GM12891 (cell line): ENCODE measurements at regions not wholly inside any gene's neighbourhood (a gene's known extent, or its start where the extent isn't known, plus 50 kb on each side); places are given as distances from the start of the nearest gene placed in this dataset.

ENCODE experiments used
- DNase-seq: peaks from one replicate; pipeline ENCODE4 v3.0.0; 2011; ENCODE audit warnings: low spot score; ENCODE audit not compliant: insufficient read length
- FAIRE-seq: peaks from 2 replicates; lab custom pipeline; 2011; peaks lifted over from hg19 to GRCh38; lab: Jason Lieb, UNC
- PAX5 ChIP-seq: IDR thresholded peaks from 2 replicates; pipeline ENCODE4 v1.6.1; 2011; ENCODE audit warnings: low read length, moderate library complexity, mild to moderate bottlenecking; ENCODE audit not compliant: insufficient read depth, severe bottlenecking
- POLR2A ChIP-seq: IDR thresholded peaks from 2 replicates; pipeline ENCODE4 v1.6.1; 2011; ENCODE audit warnings: low read depth, low read length, control low read depth
- POLR2AphosphoS5 ChIP-seq: IDR thresholded peaks from 2 replicates; pipeline ENCODE4 v1.6.1; 2011; ENCODE audit warnings: low read depth, low read length, control low read depth
- POU2F2 ChIP-seq: IDR thresholded peaks from 2 replicates; pipeline ENCODE4 v1.6.1; 2011; ENCODE audit warnings: low read depth, mild to moderate bottlenecking, control low read depth, low read length, moderate library complexity
- SPI1 ChIP-seq: IDR thresholded peaks from 2 replicates; pipeline ENCODE4 v1.6.1; 2011; ENCODE audit warnings: low read depth, low read length, control low read depth
- TAF1 ChIP-seq: IDR thresholded peaks from 2 replicates; pipeline ENCODE4 v1.6.1; 2011; ENCODE audit warnings: low read depth, low read length, control low read depth

DNA sequence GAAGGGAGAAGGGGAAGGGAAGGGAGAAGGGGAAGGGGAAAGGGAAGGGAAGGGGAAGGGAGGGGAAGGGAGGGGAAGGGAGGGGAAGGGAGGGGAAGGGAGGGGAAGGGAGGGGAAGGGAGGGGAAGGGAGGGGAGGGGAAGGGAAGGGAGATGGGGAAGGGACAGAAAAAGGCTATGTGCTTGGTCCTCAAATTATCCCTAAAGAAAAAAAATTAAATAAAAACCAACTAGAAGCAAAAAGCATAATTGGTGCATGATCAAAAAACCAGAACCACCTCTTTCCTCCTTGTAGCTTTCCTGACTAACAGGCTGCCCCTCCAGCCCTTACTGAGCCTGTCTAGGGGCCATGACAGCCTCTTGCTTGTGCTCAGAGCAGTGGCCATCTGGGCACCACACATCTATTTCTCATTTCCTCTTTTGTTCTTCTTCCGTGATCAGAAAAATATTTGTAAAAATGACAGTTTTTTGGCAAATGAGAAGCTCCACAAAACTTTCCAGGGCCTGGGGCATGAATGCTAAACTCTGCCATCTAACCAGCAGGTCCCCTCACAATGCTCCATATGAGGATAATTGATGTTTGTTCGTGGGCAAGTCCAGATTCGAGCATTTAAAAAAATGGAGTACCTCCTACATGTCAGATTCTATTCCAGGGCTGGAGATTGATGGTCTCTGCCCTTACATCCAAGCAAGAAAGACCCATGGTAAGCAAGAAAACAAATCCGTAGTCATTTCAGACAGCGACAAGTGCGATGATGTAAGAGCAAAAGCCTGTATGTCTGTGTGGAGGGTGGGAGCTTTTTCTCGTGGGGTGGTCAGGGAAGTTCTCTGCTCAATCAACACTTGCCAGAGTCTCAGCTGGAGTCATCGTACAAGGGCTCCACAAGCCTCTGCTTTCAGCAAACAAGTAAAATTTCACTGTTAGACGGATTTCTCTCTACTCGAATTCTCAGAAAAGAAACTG is 320.9 kb downstream of the WDR11 start:
- no peak for FAIRE-seq
- no peak for DNase-seq
- TF ChIP-seq PAX5 (no peak), TAF1 (no peak), POLR2AphosphoS5 (no peak), POU2F2 (no peak), SPI1 (peak; percentile 57), POLR2A (no peak)

DNA sequence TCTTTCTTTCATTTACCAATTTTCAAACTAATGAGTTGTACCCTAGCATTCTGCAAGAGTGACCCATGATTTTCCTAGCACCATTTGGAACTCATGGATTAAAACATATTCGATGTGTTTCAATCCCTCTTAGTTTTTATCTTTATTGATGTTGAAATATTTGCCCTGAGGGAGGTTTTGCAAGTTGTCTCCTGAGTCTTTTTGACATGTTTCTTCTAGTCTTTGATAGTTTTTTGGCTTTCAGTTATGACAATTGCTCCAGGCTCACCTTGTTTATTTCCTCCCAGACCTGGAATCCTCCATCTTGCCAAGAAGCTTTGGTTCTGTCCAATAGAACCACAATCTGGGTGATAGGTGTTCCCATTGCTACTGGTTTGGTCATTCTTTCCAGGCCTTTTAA is 327.8 kb downstream of the WDR11 start:
- no peak for DNase-seq
- TF ChIP-seq POLR2A (no peak), TAF1 (no peak), PAX5 (no peak), POLR2AphosphoS5 (no peak), POU2F2 (no peak), SPI1 (no peak)
- FAIRE-seq, result no peak

DNA sequence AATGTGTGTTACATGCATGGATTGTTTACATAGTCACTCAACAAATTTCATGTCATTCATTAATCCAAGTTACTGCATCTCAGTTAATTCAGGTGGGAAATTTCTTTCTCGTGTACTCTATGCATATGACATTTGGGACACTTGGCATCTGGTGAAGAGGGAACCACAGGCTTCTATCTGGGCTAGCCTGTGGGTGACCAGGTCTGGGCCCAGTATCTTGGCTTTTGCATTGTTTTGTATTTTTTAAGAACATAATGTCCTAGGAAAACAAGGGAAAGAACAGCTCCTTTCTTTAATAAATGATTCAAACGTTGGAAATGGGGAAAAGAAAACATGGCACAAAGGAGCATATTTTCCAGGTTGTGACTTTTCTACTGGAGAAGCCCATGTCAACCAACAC is 331.1 kb downstream of the WDR11 start:
- no peak for TF ChIP-seq SPI1
- no peak for TF ChIP-seq POLR2A
- no peak for TF ChIP-seq POU2F2
- no peak for TF ChIP-seq PAX5
- no peak for TF ChIP-seq TAF1
- no peak for TF ChIP-seq POLR2AphosphoS5
- FAIRE-seq (no peak), DNase-seq (no peak)

DNA sequence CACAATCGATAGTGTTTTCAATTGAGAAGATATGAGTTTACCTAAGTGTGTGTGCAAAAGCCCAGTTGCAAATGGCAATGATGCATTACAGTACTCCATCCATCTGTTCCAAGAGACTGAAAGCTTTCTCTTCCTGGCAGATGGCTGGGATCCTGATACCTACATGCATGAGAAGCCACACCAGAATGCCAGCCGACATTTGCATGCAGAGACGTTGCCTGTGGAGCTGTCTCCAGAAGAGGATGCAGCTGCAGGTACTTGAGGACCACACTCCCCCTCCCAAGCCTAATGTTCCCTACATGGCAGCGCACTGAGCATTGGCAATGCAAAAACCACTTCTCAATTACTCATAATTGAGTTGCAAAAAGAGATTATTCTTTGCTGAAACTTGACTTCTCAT is 332.1 kb downstream of the WDR11 start:
- TF ChIP-seq SPI1, result no peak
- no peak for TF ChIP-seq POU2F2
- no peak for TF ChIP-seq POLR2AphosphoS5
- TF ChIP-seq PAX5, result no peak
- TF ChIP-seq TAF1, result no peak
- no peak for TF ChIP-seq POLR2A
- DNase-seq (no peak), FAIRE-seq (no peak)

DNA sequence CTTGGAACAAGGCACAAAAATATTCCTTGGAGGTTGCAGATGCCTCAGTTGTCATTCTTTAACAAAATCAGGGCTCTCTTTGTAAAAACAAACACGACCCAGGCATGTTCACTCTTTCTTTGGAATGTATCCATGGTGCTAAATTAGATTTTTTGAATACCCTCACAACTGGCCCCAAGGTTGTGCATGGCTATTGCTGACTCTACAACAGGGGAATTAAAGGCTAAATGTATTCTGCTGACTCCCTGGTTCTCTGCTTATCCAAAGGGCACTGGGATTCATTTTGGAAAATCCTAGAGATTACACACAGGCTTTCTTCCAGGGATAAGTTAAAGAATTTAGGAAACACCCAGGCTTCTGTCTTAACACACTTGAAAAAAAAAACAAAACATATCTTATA is 332.5 kb downstream of the WDR11 start:
- no peak for DNase-seq

DNA sequence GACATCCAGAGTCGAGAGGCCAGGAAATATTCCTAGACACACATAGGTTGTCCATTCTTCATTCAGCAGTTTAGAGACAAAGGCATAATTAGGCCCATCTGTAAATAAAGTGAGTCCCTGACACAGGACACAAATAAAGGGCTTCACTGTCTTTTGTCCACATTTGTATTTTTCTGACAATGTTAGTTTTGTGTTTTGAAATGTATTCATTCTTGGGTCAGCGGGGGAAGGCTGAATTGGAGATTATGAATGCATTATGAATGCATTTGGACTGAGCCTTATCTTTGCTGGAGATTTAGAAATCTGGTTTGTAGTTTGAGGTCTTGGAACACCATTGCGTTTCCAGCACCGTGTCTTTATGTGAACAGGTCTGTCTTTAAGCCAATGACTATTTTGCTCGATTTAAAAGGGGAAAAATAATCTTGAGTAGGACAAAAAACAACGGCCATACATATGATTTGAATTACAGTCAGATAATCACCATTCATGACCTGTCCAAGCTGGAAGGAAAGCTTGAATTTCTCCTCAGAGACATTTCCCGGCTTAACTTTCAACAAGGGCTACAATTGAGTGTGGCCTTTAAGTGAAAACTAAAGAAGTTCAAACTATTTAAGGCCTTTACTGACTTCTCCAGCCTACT is 334.8 kb downstream of the WDR11 start:
- DNase-seq (no peak), FAIRE-seq (no peak)
- TF ChIP-seq POU2F2 (no peak), TAF1 (no peak), POLR2AphosphoS5 (no peak), SPI1 (no peak), POLR2A (no peak), PAX5 (no peak)

More for the DNA sequence above, 332.5 kb downstream of the WDR11 start:
- no peak for FAIRE-seq
- TF ChIP-seq POLR2A, result no peak
- no peak for TF ChIP-seq PAX5
- TF ChIP-seq TAF1, result no peak
- no peak for TF ChIP-seq SPI1
- TF ChIP-seq POLR2AphosphoS5, result no peak
- TF ChIP-seq POU2F2, result no peak

DNA sequence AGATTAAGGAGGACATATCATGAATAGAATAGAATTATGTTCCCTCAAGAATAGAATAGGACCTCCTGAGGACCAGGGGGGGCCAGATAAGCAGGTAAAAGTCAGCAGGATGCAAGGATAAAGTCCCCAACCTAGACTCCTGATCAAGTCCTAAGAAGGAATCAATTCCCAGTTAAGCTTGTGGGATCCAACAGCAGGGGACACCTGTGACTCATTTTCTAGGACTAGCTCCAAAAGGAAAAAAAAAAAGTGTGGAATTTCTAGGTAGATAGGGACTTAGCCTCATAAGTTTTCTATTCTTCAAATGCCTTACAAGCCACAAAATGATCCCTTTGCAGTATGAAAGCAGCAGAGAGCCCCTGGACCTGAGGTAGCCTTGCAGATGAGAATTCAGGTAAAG is 336.2 kb downstream of the WDR11 start:
- FAIRE-seq, result no peak
- TF ChIP-seq TAF1 (no peak), POLR2AphosphoS5 (no peak), SPI1 (no peak), POU2F2 (no peak), POLR2A (no peak), PAX5 (no peak)

DNA sequence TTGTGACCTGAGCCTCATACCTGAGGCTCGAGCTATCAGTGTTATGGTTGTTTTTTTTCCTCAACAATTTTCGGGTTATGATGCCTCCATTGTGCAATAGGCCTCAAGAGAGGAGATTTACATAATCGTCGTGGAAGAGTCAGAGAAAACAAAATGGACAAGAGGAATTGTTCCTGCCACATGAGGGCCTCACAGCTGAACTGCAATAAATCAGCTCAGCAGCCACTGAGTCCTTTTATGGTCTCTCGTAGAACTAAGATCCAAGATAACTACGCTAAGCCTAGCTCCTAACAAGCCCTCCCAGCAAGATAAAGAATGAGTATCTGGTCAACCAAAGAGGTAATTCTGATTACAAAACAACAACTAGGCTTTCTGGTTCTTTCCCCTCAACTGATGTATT is 336.8 kb downstream of the WDR11 start:
- no peak for FAIRE-seq
- no peak for DNase-seq
- TF ChIP-seq TAF1, result no peak

More for the DNA sequence above, 336.2 kb downstream of the WDR11 start:
- DNase-seq, result no peak

DNA sequence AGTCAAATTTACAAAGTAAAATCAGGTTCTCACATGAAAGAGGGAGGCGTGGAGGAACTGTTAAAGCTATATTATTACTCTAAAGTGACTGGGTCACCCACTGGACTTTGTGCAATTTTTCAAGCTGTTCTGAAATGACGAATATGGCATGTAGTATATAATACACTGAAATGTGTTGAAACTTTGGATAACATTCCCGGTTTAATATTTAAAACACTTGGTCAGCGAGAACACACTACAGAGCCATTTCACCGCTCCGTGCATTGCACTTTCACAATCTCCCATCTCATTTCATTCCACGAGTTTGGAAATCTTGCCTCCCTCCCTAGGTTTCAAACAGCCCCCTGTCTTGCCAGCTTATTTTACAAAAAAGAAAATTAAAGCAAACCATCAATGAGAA is 337.9 kb downstream of the WDR11 start:
- FAIRE-seq (no peak), DNase-seq (no peak)
- TF ChIP-seq POLR2AphosphoS5, result no peak
- TF ChIP-seq POU2F2, result no peak
- no peak for TF ChIP-seq PAX5
- TF ChIP-seq SPI1, result no peak
- no peak for TF ChIP-seq POLR2A
- TF ChIP-seq TAF1, result no peak

DNA sequence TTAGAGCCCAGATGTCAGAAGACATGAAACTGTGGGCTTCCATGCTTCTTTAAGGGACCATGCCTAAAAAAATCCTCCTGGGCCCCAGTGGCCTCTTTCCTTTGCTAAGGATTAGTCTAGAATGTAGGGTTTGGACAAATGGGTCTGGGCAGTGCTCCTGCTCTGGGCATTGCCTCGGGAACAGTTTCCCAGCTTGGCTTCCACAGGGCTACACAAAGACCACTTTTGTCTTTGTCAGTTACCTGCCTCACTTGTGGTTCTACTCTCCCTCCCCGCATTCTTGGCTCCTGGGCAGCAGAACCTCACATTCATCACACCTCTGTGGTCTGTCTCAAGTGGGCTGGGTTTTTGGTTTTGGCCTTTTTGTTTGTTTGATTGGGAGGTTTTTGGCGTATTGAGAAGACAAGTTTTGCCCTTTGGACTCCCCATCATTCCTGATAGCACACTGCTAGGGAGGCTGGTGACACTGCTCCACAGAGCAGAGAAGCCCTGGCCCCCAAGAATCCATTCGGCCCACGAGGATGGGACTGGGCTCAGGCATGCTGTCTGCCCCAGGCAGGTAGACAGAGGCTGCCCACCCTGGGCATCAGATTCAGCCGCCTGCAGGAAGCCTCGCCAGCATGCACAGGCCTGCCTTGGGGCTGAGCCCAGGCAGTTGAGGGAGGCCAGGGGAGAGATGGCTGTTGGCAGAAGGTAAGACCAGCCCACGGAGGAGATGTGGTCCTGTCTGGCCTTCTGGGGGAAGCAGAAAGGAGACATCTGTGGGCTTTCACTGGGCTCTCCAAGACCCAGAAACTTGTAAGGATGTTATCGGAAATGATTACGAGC is 343.7 kb downstream of the WDR11 start:
- no peak for TF ChIP-seq POLR2A
- TF ChIP-seq POU2F2, result no peak
- TF ChIP-seq SPI1, result no peak
- TF ChIP-seq POLR2AphosphoS5, result no peak
- TF ChIP-seq TAF1, result no peak
- TF ChIP-seq PAX5, result no peak
- DNase-seq, result no peak
- no peak for FAIRE-seq
